DMS 273 (cell line): ENCODE measurements at regions not wholly inside any gene's neighbourhood (a gene's known extent, or its start where the extent isn't known, plus 50 kb on each side); places are given as distances from the start of the nearest gene placed in this dataset.
"Not testable (repeated sequence)": the region's sequence is repeated elsewhere in the genome, so short reads cannot be mapped to it uniquely, and the experiment has no call there.

ENCODE experiments used
- DNase-seq: peaks from one replicate; lab custom pipeline; 2025; ENCODE audit not compliant: unreplicated experiment; lab: John Stamatoyannopoulos, UW

DNA sequence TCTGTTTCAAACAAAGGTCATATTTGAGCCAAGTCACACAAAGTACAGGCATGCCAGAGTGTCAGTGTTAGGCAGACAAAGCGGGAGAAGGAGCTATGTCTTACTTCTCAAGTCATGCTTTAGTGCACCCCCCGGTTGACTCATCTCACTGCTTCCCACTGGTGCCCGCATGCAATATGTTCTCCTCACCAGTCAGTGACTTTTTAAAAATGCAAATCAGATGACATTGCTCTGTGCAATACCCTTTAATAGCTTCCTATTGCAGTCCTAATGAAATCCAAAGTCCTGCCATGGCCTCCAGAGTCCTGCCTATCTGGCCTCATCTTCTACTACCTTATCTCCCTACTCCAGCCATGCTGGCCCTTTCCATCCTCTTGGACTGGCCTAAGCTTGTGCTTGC is 429.1 kb downstream of the ACTR3B start:
- no peak for DNase-seq

GRCh38 chr7:153190452-153190851 is 430.9 kb downstream of the ACTR3B start:
- peak; percentile 51 for DNase-seq

GRCh38 chr7:153190986-153191385 is 431.4 kb downstream of the ACTR3B start:
- DNase-seq, result no peak

- DNase-seq, result peak; percentile 69
Observed at GRCh38 chr7:153193144-153193595, 433.6 kb downstream of the ACTR3B start.

DNA sequence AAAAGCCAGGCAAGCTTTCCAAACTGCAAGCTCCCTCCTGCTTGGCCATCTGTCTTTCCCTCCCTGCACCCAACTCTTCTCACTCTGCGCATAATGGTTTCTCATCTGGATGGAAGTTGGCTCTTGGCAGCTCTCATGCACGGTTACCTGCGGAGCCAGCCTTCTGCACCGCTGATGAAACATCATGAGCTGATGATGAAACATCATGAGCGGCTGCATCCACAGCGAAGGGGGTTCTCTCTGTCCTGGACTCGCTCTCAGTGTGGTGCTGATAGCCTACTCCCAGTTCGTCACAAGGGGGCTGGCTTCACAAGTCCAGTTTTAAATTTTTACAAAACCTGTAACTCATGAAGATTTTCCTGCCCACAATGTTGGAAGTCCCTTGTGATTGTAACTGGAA is 457.5 kb downstream of the ACTR3B start:
- peak; percentile 43 for DNase-seq

- DNase-seq, result no peak
Observed at GRCh38 chr7:153224890-153225289, 465.3 kb downstream of the ACTR3B start.

DNA sequence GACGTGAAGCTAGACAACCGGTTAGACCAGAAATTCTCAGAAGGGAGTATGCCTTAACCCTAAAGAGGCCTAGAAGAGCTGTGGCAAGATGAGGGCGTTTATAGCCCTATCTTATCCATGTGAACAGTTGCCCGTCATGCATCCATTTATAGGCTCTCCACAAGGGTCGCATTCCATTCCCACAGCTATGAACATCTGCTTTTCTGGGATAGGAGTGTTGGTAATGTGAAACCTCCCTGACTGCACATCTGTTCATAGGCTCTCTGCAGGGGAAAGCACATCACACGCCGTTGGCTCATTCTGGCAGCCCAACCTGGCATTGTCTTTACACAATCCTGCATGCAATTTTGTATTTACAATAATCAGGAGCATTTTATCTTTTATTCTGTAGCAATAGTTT is 485.6 kb downstream of the ACTR3B start:
- not testable (repeated sequence) for DNase-seq

DNA sequence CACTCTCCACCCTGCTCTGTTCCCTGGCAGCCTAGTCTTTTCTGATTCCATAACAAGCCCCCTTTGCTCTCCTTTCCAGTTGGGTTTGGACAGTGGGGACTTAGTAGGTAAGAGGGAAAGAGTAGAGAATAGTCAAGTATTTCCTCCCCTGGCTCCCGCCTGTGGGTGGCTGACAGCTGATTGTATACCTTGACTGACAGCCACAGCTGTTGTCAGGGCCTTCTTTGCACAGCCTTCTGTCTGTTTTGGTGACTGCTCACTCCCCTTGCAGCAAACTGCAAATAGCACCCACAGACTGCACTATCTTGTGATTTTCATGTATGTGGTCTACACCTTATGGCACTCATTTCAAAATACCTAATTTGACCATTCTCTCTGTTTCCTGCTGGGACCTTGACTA is 486.3 kb downstream of the ACTR3B start:
- no peak for DNase-seq

GRCh38 chr7:153247926-153248325 is 488.4 kb downstream of the ACTR3B start:
- DNase-seq, result no peak

DNA sequence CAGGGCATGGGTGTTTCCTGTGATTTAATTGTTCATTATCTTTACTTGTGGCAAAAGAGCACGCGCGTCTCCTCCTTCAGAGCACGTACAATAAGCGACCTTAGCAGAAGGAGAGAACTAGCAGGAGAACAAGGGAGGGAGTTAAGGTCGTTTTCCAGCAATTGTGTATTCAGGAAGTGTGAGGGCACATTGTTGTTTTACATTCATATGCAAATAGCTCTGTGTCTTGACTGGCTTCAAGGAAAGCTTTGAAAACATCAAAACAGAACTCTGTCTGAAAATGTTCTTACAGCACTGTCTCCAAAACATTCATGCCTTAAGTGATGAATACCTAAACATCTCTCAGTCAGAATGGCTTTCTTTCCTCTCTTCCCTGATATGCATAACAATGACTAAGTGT is 499.1 kb downstream of the ACTR3B start:
- DNase-seq, result no peak

- DNase-seq, result no peak
Observed at GRCh38 chr7:153276394-153276793, 516.8 kb downstream of the ACTR3B start.

- DNase-seq, result no peak
Observed at GRCh38 chr7:153286763-153287162, 527.2 kb downstream of the ACTR3B start.

- no peak for DNase-seq
Observed at GRCh38 chr7:153290066-153290465, 530.5 kb downstream of the ACTR3B start.

- no peak for DNase-seq
Observed at GRCh38 chr7:153297141-153297540, 537.6 kb downstream of the ACTR3B start.

DNA sequence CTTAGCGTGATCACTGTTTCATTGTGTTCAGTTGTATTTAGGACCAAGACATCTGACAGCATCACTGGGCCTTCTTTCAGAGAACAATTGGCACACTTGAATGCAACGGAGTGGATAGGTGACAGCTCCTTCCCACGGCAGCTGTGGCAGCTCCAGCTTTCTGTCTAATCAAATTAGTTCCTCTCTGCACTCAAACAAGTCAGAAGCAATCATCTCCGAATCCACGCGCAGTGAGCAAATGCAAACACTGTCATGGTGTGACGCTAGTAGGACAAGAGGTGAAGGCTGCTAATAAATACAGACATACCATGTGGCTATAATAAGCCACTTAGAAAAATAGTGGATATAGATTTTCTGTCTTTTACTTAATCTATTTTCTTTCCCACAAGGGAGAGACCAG is 542.4 kb downstream of the ACTR3B start:
- no peak for DNase-seq

DNA sequence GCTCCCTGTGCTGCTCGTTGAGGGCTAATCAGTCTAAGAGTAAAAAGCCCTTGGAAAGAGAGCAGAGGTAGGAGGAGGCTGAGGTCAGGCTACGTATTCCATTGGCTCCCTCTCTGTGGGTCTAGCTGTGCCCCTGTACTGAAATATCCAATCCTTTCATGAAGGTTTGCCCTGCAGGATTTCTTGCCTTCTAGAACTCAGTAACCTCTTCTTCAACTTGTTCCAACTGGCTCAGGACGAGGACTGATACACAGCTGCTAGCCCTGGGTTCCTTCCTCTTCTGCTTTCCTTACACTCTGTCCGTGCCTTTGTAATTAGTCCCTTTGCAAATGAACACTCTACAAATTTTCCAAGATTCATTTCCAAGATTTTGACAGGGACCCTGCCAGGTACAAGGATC is 560.5 kb downstream of the ACTR3B start:
- DNase-seq, result no peak

- no peak for DNase-seq
Observed at GRCh38 chr7:153320681-153321080, 561.1 kb downstream of the ACTR3B start.

DNA sequence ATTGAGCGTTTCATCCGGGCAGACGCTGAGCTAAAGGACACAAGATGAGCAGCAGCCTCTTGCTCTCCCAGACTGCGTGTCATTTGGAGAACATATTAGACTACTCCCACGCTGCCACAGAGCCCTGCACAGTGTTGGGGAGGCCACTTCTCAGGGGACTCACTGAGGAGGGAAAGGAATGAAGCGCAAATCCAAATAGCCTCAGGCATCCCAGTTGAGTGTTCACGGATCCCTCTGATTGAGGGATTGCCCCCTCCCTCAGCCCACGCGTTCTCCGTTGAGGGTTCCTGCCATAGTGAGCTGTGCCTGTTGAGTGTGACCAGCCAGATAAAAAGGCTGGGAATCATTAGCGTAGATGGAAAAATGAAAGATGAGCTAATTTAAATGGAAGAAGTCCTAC is 563.4 kb downstream of the ACTR3B start:
- no peak for DNase-seq

DNA sequence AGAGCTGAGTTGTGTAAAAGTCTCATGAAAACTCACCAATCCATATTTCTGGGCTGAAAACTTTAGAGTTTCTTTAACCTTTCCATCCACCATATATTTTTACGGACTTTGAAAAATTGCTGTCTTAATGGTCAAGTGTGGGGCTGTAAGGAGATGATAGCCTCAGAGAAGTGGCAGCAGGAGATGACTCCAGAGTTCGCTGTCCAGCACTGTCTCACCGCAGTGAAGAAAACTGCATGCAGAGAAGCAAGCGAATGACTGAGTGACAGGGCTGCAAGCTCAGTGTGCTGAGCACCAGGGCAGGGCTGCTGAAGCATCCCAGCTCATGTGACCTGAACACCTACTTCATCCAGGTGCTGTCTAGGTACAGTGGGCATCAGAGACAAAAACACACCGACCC is 564.5 kb downstream of the ACTR3B start:
- no peak for DNase-seq

- DNase-seq, result no peak
Observed at GRCh38 chr7:153327683-153328082, 568.1 kb downstream of the ACTR3B start.

DNA sequence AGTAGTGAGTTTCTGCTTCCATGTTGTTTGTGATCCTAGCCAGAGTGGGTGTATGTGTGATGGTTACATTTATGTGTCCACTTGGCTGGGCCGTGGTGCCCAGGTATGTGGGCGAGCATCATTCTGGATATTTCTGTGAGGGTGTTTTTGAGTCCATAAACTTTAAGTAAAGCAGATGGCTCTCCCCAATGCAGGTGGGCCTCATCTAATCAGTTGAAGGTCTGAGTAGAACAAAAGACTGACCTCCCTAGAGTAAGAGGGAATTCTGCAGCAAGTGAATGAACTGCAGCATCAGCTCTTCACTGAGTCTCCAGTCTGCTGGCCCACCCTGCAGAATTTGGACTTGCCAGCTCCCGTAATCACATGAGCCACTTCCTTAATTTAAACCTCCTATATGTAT is 571.9 kb downstream of the ACTR3B start:
- no peak for DNase-seq

- DNase-seq, result no peak
Observed at GRCh38 chr7:153354071-153354470, 594.5 kb downstream of the ACTR3B start.

DNA sequence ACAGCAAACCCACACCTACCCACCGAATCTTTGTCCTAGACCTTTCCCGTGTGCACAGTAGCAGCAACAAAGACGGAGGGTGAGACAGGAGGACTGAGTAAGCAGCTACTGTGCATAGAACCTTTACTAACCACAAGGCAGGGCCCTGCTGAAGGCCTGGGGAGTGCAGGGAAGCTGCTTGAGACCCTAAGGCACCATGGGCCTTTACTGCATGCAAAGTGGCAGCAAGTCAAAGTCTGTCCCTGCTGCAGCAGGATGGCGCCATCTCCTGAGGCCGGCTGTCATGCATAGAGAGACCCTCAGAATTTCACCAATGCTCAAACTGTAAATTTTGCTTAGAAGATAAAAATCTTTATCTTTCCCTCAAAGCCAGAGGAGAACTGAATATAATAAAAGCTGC is 610.5 kb downstream of the ACTR3B start:
- no peak for DNase-seq

DNA sequence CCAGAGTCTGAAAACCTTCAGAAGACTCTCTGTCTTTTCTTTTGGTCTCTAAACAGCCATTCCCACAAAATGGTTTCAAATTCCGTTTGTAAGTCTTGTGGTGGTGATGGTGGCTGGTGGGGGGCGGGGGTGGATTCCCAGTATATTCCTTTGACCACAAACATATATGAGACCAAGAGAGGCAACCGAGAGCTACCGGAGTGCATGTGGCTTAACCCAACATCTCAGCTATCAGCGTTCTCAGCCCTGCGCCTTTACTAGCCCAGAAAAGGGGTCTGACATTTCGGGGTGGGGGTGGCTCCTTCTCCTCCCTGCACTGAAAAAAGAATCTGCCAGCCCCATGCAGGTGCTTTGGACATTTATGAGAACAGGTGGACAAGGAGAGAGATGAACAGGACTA is 621.1 kb downstream of the ACTR3B start:
- no peak for DNase-seq
